ENCODE measurements at regions not wholly inside any gene's neighbourhood (a gene's known extent, or its start where the extent isn't known, plus 50 kb on each side); places are given as distances from the start of the nearest gene placed in this dataset.

DNA sequence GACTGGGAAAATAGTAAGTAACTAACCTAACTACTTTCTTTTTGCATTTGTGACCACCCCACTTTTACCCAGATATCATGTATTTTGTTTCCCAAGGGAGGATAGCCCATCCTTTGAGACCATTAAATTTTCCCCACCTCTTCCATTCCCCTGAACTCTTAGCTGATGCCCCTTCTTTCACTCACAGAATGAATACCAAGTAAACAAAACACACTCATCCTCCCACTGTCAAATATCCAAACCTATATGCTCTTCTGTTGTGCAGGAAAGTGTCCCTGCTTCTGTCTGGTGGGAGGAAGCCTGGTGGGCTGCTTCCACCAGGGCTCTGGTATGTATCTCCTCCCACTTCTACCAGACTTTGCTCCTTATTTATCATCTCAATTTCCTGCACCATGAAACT, 64.6 kb upstream of the PARD3B start:
- Histone ChIP-seq H3K9me3 (no peaks in the 10 kb centered on the region), H3K4me1 (no peaks in the 10 kb centered on the region), H3K4me3 (no peak overlapping the region), H3K27me3 (no peaks in the 10 kb centered on the region), H3K27ac (no peak overlapping the region), H3K36me3 (no peaks in the 10 kb centered on the region)
- TF ChIP-seq, protein P1, sequence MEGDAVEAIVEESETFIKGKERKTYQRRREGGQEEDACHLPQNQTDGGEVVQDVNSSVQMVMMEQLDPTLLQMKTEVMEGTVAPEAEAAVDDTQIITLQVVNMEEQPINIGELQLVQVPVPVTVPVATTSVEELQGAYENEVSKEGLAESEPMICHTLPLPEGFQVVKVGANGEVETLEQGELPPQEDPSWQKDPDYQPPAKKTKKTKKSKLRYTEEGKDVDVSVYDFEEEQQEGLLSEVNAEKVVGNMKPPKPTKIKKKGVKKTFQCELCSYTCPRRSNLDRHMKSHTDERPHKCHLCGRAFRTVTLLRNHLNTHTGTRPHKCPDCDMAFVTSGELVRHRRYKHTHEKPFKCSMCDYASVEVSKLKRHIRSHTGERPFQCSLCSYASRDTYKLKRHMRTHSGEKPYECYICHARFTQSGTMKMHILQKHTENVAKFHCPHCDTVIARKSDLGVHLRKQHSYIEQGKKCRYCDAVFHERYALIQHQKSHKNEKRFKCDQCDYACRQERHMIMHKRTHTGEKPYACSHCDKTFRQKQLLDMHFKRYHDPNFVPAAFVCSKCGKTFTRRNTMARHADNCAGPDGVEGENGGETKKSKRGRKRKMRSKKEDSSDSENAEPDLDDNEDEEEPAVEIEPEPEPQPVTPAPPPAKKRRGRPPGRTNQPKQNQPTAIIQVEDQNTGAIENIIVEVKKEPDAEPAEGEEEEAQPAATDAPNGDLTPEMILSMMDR (IDR thresholded peaks at IDR 0.05) = no peak
- TF ChIP-seq POLR2A (IDR thresholded peaks at IDR 0.05) = no peak
- intact Hi-C loops (cut with DNase I; ENCODE audit: low total_unique reads) = no loop called here
- no peak for DNase-seq

DNA sequence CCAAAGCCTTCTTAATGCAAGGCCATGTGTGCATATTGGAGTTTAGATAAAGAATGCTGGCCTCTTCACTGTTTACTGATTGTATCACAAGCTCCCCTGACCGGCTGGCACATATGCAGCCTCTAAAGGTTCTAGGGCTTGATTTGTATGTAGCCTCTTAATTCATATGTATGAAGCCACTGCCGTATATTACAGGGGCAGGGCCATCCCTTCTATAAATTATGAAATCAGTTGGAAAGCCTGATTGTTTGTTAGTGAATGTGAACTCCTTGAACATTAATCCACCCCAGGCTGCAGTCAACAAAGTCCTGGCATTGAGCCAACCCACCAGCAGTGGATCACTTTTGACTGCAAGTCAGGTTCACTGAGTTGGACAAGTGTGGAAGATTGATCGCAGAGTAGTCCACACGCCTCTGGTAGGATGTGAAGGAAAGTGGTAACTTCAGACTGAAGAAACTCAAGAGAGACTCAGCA, 61.6 kb upstream of the PARD3B start:
- Histone ChIP-seq H3K36me3 (no peaks in the 10 kb centered on the region), H3K27me3 (no peaks in the 10 kb centered on the region), H3K4me3 (no peak overlapping the region), H3K27ac (no peak overlapping the region), H3K9me3 (no peaks in the 10 kb centered on the region), H3K4me1 (no peaks in the 10 kb centered on the region)
- intact Hi-C loops (cut with DNase I; ENCODE audit: low total_unique reads) = no loop called here
- DNase-seq = no peak
- TF ChIP-seq, protein P1 (IDR thresholded peaks at IDR 0.05) = no peak
- TF ChIP-seq POLR2A (IDR thresholded peaks at IDR 0.05) = no peak

DNA sequence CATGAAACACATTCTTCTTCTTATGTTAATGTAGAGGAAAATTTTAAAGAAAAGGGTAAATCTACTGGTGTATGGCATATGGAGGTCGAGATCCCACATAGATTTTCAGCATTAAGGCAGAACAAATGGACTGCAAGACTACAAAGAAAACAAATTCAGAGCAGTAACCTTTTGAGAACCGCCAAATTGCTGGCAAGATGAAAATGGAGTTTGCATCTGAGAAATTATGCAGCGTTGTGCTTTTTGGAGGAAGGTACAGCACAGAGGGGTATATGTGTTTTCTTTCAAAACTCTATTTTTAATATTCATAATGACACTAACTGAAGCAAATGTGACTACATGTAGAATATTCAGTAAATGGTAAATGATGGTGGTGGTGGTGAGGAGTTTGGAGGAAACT, 59.0 kb upstream of the PARD3B start:
- intact Hi-C loops (cut with DNase I; ENCODE audit: low total_unique reads) = no loop called here
- no peak overlapping the region for H3K4me3 ChIP-seq
- no peaks in the 10 kb centered on the region for H3K27me3 ChIP-seq
- TF ChIP-seq POLR2A (IDR thresholded peaks at IDR 0.05) = no peak
- TF ChIP-seq, protein P1 (IDR thresholded peaks at IDR 0.05) = no peak
- no peak overlapping the region for H3K27ac ChIP-seq
- no peak for DNase-seq
- no peaks in the 10 kb centered on the region for H3K9me3 ChIP-seq
- H3K4me1 ChIP-seq = no peaks in the 10 kb centered on the region
- H3K36me3 ChIP-seq = no peaks in the 10 kb centered on the region

DNA sequence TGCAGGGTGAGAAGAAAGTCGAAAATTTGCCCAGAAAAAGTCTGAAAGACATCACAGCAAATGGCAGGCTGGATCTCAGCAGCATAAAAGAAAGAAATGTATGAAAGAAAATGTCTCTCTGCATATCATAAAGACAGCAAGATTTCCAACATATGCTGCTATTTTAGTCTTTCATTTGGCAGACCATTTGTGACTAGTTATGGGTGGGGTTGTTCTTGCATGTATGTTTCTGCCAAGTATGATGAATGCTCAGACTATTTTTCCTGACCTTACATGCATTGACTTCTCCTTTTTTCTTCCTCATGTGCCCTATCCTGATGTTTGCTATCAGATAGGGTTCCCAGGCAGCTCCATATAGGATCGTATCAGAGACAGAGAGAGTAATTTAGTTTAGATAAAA, 58.5 kb upstream of the PARD3B start:
- Histone ChIP-seq H3K36me3 (no peaks in the 10 kb centered on the region), H3K9me3 (no peaks in the 10 kb centered on the region), H3K4me1 (no peaks in the 10 kb centered on the region), H3K27ac (no peak overlapping the region), H3K27me3 (no peaks in the 10 kb centered on the region), H3K4me3 (no peak overlapping the region)
- TF ChIP-seq POLR2A (IDR thresholded peaks at IDR 0.05) = no peak
- TF ChIP-seq, protein P1 (IDR thresholded peaks at IDR 0.05) = no peak
- DNase-seq = no peak
- intact Hi-C loops (cut with DNase I; ENCODE audit: low total_unique reads) = no loop called here

DNA sequence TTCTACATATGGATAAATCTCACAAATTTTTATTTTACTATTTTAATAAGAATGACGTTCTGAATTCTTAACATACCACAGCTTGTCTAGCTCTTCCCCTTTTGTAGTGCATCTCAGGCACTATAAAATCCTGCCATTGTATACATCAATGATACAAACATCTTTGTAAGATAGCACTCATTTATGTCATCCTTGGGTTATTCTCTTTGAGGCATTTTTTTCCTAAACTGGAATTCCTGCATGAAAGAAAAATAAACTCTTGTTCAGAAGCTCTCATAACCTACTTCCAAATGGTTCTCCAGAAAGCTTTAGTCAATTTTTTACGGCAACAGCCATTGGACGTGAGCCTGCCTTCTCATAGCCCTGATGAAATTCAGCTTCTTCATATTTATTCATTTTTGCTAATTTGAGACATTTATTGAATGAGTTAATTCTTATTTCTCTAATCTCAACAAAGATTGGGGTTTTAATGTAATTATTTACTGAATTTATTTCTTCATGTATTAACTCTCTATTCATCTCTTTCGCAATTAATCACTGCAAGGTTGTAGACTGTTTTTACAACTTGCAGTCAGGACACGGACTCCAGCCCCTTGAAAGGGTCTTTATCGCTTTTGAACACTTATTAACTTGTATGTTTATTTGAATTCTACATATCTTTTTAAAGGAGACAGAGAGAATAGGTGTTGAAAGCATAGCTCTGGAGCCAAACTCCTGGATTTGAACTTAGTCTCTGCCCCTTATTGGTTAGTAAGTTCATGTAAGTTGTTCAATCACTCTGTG, 57.6 kb upstream of the PARD3B start:
- H3K9me3 ChIP-seq = no peaks in the 10 kb centered on the region
- DNase-seq = no peak

More for the DNA sequence above, 57.6 kb upstream of the PARD3B start:
- no peaks in the 10 kb centered on the region for H3K27me3 ChIP-seq
- H3K4me1 ChIP-seq = no peaks in the 10 kb centered on the region
- H3K36me3 ChIP-seq = no peaks in the 10 kb centered on the region
- TF ChIP-seq POLR2A (IDR thresholded peaks at IDR 0.05) = no peak
- TF ChIP-seq, protein P1 (IDR thresholded peaks at IDR 0.05) = no peak
- no peak overlapping the region for H3K4me3 ChIP-seq
- intact Hi-C loops (cut with DNase I; ENCODE audit: low total_unique reads) = no loop called here
- no peak overlapping the region for H3K27ac ChIP-seq

Data from uterus (tissue), 3 donors.